Transverse colon (tissue), 4 donors: ENCODE measurements at regions not wholly inside any gene's neighbourhood (a gene's known extent, or its start where the extent isn't known, plus 50 kb on each side); places are given as distances from the start of the nearest gene placed in this dataset.

Experiments
- DNase-seq: peaks from one replicate; pipeline ENCODE4 v3.0.0-alpha.2; 2019
- H3K27ac ChIP-seq, 4 donors: fragments of 200-600 bp; sonication (generic); 2 replicates each; pipeline ENCODE4 v1.5.1; 2016 to 2018; ENCODE audit warnings: inconsistent platforms in 4 of 4
- H3K27me3 ChIP-seq: fragments of 200-600 bp; sonication (generic); 2 replicates; pipeline ENCODE4 v1.5.1; 2017; ENCODE audit warnings: inconsistent platforms
- H3K36me3 ChIP-seq, 4 donors: fragments of 200-600 bp; sonication (generic); 2 replicates each; pipeline ENCODE4 v1.5.1; 2017 to 2019; ENCODE audit warnings: inconsistent platforms in 4 of 4
- H3K4me1 ChIP-seq, 4 donors: fragments of 200-600 bp; sonication (generic); 2 replicates each; pipeline ENCODE4 v1.5.1; 2017 to 2020; ENCODE audit warnings: inconsistent platforms in 4 of 4
- H3K4me3 ChIP-seq, 4 donors: fragments of 200-600 bp; sonication (generic); 1 replicate in 1 of 4; 2 replicates in 3 of 4; pipeline versions ENCODE4 v1.5.1 to v1.6.1; 2017 to 2019; ENCODE audit warnings: inconsistent platforms in 4 of 4
- H3K9me3 ChIP-seq, 2 donors: fragments of 200-600 bp; sonication (generic); 2 replicates each; pipeline ENCODE4 v1.5.1; 2017 to 2019; ENCODE audit warnings: inconsistent platforms in 2 of 2
- EP300 ChIP-seq: sonication (generic); formaldehyde crosslinking; IDR thresholded peaks from one replicate; pipeline ENCODE4 v1.6.1; 2017; ENCODE audit warnings: antibody characterized with exemption, low read depth
- POLR2A ChIP-seq: fragments of 450-650 bp; IDR thresholded peaks from one replicate; pipeline ENCODE4 v1.6.1; 2016; ENCODE audit warnings: antibody characterized with exemption, mild to moderate bottlenecking, moderate library complexity
- POLR2AphosphoS5 ChIP-seq, 3 donors: sonication (generic); formaldehyde crosslinking; IDR thresholded peaks; one replicate each; pipeline ENCODE4 v1.6.1; 2016; ENCODE audit warnings: antibody characterized with exemption in 3 of 3
- WGBS, 2 donors: methylation state at CpG; one replicate each; pipeline ENCODE4 v1.1.5; 2018; ENCODE audit warnings: low coverage in 1 of 2; 5-methylcytosine and 5-hydroxymethylcytosine counted together
- in situ Hi-C, 4 donors: fragments of 200-750 bp; cut with MboI; loops; one replicate each; pipeline versions ENCODE4 v1.15.0 to v1.15.1; 2017; ENCODE audit warnings: low sequenced_read_pairs in 3 of 4, low pct_ligation_motif_present in 1 of 4, low pct_unique_long_range_greater_than_20kb in 1 of 4
- intact Hi-C: fragments of 100-400 bp; cut with DNase I; formaldehyde crosslinking; loops from one replicate; pipeline ENCODE4 v1.15.1; 2023; ENCODE audit warnings: low total_unique reads
- TF ChIP-seq, protein P1 (sequence below), 5 experiments: fragments of 200-600 bp in 3 of 5; fragments of 450-650 bp in 2 of 5; sonication (generic) in 3 of 5; IDR thresholded peaks; 1 replicate in 2 of 5; 2 replicates in 3 of 5; pipeline ENCODE4 v1.5.1; 2016 to 2017; ENCODE audit warnings: antibody characterized with exemption in 5 of 5, inconsistent platforms in 3 of 5, mild to moderate bottlenecking in 2 of 5, moderate library complexity in 1 of 5

DNA sequence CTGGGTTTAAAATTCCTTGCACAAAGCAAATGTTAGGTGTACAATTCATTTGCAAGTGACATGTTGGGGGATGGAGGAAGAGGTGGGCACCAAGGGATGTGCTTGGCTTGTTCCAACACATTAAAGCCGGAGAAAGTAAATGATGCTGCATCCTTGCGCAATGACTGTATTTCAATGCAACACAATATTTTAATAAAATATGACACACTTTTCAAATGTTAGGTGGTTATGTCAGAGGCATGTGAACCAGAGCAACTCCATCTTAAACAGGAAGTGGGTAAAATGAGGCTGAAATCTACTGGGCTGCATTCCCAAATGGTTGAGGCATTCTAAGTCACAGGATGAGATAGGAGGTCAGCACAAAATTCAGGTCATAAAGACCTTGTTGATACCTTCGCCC lies 53.6 kb upstream of the ARHGAP5 start:
- Histone ChIP-seq H3K36me3 (no peaks in the 10 kb centered on the region), H3K27ac (no peak overlapping the region), H3K4me1 (no peaks in the 10 kb centered on the region), H3K4me3 (no peak overlapping the region), H3K9me3 (no peaks in the 10 kb centered on the region), H3K27me3 (no peaks in the 10 kb centered on the region)
- no peak for DNase-seq
- intact Hi-C loops: no loop called here
- TF ChIP-seq POLR2A (no peak), EP300 (no peak), POLR2AphosphoS5 (IDR thresholded peaks at IDR 0.05) (no peak)
- TF ChIP-seq, protein P1, sequence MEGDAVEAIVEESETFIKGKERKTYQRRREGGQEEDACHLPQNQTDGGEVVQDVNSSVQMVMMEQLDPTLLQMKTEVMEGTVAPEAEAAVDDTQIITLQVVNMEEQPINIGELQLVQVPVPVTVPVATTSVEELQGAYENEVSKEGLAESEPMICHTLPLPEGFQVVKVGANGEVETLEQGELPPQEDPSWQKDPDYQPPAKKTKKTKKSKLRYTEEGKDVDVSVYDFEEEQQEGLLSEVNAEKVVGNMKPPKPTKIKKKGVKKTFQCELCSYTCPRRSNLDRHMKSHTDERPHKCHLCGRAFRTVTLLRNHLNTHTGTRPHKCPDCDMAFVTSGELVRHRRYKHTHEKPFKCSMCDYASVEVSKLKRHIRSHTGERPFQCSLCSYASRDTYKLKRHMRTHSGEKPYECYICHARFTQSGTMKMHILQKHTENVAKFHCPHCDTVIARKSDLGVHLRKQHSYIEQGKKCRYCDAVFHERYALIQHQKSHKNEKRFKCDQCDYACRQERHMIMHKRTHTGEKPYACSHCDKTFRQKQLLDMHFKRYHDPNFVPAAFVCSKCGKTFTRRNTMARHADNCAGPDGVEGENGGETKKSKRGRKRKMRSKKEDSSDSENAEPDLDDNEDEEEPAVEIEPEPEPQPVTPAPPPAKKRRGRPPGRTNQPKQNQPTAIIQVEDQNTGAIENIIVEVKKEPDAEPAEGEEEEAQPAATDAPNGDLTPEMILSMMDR (IDR thresholded peaks at IDR 0.05): no peak
- WGBS, 2 donors: 90 to 95% methylated on average over 3 of the region's 3 CpGs
- in situ Hi-C loops: no loop called here

DNA sequence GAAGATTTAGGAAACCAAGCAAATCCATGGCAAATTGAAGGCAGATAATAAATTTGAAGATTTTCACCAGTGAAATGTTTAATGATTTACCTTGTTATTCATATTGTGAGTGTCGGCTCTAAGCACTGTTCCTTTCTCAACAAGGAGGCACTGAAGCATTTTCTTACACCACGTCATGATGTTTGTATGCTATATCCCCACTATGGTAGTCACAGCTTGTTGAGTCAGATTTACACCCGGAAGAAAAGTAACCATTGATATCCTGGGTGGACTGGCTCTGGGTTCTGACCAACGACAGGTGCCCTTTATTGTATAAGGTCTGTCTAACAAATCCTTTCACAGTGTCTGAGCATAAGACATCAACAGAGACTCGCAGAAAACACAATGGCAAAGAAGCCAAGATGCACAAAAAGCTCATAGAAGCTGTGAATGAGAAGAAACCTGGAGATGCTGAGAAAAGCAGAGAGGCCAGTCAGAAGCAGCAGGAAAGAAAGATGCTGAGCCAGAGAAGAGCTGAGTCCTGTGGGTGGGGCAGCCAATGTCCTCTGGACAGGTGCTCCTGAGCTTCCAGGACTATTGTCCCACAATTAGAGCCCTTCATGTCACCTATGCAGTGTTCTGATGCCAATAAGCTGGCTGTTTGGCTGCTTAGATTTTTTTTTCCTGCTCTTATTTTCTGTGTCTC lies 49.7 kb upstream of the ARHGAP5 start:
- no peak overlapping the region for H3K27ac ChIP-seq
- in situ Hi-C loops (no loop called here), intact Hi-C loops (no loop called here)
- no peaks in the 10 kb centered on the region for H3K36me3 ChIP-seq
- no peaks in the 10 kb centered on the region for H3K9me3 ChIP-seq
- no peak overlapping the region for H3K4me3 ChIP-seq
- TF ChIP-seq, protein P1 (IDR thresholded peaks at IDR 0.05): no peak
- TF ChIP-seq POLR2A (no peak), POLR2AphosphoS5 (IDR thresholded peaks at IDR 0.05) (no peak), EP300 (no peak)
- 79 to 90% methylated on average over 3 to 5 of the region's 5 CpGs for WGBS, 2 donors
- DNase-seq: no peak
- H3K27me3 ChIP-seq: no peaks in the 10 kb centered on the region
- no peaks in the 10 kb centered on the region for H3K4me1 ChIP-seq
